ENCODE measurements at regions not wholly inside any gene's neighbourhood (a gene's known extent, or its start where the extent isn't known, plus 50 kb on each side); places are given as distances from the start of the nearest gene placed in this dataset.

DNA sequence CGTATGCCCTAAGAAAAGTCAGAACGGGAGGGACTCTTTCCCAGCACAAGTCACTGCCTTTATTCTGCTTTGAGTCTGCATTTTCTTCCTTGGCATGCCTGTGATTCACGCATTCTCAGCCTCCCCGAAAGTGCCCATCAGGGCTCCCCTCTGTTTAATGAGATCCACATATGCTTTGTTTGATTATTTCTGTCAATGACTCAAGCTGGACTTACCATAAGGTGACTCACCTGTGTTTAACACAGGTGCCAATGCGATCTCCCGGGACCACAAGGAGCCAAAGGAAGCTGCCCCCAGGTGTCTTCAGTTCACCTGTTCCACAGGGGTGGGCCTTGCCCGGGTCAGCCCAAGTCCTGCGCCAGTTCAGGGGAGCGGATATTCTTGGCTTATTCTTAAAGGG lies 386.0 kb upstream of the SHH start (continued):
- TF ChIP-seq, protein P1, sequence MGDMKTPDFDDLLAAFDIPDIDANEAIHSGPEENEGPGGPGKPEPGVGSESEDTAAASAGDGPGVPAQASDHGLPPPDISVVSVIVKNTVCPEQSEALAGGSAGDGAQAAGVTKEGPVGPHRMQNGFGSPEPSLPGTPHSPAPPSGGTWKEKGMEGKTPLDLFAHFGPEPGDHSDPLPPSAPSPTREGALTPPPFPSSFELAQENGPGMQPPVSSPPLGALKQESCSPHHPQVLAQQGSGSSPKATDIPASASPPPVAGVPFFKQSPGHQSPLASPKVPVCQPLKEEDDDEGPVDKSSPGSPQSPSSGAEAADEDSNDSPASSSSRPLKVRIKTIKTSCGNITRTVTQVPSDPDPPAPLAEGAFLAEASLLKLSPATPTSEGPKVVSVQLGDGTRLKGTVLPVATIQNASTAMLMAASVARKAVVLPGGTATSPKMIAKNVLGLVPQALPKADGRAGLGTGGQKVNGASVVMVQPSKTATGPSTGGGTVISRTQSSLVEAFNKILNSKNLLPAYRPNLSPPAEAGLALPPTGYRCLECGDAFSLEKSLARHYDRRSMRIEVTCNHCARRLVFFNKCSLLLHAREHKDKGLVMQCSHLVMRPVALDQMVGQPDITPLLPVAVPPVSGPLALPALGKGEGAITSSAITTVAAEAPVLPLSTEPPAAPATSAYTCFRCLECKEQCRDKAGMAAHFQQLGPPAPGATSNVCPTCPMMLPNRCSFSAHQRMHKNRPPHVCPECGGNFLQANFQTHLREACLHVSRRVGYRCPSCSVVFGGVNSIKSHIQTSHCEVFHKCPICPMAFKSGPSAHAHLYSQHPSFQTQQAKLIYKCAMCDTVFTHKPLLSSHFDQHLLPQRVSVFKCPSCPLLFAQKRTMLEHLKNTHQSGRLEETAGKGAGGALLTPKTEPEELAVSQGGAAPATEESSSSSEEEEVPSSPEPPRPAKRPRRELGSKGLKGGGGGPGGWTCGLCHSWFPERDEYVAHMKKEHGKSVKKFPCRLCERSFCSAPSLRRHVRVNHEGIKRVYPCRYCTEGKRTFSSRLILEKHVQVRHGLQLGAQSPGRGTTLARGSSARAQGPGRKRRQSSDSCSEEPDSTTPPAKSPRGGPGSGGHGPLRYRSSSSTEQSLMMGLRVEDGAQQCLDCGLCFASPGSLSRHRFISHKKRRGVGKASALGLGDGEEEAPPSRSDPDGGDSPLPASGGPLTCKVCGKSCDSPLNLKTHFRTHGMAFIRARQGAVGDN (CRISPR knock-in tag; IDR thresholded peaks at IDR 0.05): no peak
- no peak for TF ChIP-seq SNAPC2 (CRISPR knock-in tag; IDR thresholded peaks at IDR 0.05)
- no peak for TF ChIP-seq ZBTB3 (CRISPR knock-in tag; IDR thresholded peaks at IDR 0.05; ENCODE audit: borderline replicate concordance, low read depth)
- no peak for TF ChIP-seq NFE2L1 (CRISPR knock-in tag; IDR thresholded peaks at IDR 0.05; ENCODE audit: borderline replicate concordance)
- TF ChIP-seq, protein P2, sequence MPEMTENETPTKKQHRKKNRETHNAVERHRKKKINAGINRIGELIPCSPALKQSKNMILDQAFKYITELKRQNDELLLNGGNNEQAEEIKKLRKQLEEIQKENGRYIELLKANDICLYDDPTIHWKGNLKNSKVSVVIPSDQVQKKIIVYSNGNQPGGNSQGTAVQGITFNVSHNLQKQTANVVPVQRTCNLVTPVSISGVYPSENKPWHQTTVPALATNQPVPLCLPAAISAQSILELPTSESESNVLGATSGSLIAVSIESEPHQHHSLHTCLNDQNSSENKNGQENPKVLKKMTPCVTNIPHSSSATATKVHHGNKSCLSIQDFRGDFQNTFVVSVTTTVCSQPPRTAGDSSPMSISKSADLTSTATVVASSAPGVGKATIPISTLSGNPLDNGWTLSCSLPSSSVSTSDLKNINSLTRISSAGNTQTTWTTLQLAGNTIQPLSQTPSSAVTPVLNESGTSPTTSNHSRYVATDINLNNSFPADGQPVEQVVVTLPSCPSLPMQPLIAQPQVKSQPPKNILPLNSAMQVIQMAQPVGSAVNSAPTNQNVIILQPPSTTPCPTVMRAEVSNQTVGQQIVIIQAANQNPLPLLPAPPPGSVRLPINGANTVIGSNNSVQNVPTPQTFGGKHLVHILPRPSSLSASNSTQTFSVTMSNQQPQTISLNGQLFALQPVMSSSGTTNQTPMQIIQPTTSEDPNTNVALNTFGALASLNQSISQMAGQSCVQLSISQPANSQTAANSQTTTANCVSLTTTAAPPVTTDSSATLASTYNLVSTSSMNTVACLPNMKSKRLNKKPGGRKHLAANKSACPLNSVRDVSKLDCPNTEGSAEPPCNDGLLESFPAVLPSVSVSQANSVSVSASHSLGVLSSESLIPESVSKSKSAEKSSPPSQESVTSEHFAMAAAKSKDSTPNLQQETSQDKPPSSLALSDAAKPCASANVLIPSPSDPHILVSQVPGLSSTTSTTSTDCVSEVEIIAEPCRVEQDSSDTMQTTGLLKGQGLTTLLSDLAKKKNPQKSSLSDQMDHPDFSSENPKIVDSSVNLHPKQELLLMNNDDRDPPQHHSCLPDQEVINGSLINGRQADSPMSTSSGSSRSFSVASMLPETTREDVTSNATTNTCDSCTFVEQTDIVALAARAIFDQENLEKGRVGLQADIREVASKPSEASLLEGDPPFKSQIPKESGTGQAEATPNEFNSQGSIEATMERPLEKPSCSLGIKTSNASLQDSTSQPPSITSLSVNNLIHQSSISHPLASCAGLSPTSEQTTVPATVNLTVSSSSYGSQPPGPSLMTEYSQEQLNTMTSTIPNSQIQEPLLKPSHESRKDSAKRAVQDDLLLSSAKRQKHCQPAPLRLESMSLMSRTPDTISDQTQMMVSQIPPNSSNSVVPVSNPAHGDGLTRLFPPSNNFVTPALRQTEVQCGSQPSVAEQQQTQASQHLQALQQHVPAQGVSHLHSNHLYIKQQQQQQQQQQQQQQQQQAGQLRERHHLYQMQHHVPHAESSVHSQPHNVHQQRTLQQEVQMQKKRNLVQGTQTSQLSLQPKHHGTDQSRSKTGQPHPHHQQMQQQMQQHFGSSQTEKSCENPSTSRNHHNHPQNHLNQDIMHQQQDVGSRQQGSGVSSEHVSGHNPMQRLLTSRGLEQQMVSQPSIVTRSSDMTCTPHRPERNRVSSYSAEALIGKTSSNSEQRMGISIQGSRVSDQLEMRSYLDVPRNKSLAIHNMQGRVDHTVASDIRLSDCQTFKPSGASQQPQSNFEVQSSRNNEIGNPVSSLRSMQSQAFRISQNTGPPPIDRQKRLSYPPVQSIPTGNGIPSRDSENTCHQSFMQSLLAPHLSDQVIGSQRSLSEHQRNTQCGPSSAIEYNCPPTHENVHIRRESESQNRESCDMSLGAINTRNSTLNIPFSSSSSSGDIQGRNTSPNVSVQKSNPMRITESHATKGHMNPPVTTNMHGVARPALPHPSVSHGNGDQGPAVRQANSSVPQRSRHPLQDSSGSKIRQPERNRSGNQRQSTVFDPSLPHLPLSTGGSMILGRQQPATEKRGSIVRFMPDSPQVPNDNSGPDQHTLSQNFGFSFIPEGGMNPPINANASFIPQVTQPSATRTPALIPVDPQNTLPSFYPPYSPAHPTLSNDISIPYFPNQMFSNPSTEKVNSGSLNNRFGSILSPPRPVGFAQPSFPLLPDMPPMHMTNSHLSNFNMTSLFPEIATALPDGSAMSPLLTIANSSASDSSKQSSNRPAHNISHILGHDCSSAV (CRISPR knock-in tag; IDR thresholded peaks at IDR 0.05; ENCODE audit: borderline replicate concordance): no peak

Data from HepG2 (cell line).